ENCODE measurements at regions not wholly inside any gene's neighbourhood (a gene's known extent, or its start where the extent isn't known, plus 50 kb on each side); places are given as distances from the start of the nearest gene placed in this dataset.

- Histone ChIP-seq H3K4me3 (ENCODE audit: insufficient read length, low read depth) (no peak overlapping the region), H3K36me3 (ENCODE audit: insufficient read depth, insufficient read length, low read length) (no peaks in the 10 kb centered on the region), H3K9ac (ENCODE audit: insufficient read length, low read depth) (no peak overlapping the region), H3K9me3 (ENCODE audit: insufficient read depth, low read length) (no peaks in the 10 kb centered on the region), H3K27me3 (ENCODE audit: insufficient read depth, insufficient read length) (no peaks in the 10 kb centered on the region), H3K4me1 (ENCODE audit: insufficient read depth, insufficient read length) (no peaks in the 10 kb centered on the region)
- no peak for DNase-seq (ENCODE audit: low read depth, low spot score)
- TF ChIP-seq ZNF274 (IDR thresholded peaks at IDR 0.05; ENCODE audit: low read depth, low read length) (no peak), SUZ12 (IDR thresholded peaks at IDR 0.05; ENCODE audit: extremely low read depth, insufficient read depth, insufficient read length) (no peak), YY1 (IDR thresholded peaks at IDR 0.05; ENCODE audit: insufficient read depth, insufficient read length) (no peak)
Measured at GRCh38 chr10:8206882-8207281, 152.4 kb downstream of the GATA3 start.

- no peak overlapping the region for H3K9ac ChIP-seq (ENCODE audit: insufficient read length, low read depth)
- no peaks in the 10 kb centered on the region for H3K27me3 ChIP-seq (ENCODE audit: insufficient read depth, insufficient read length)
- no peak for TF ChIP-seq ZNF274 (IDR thresholded peaks at IDR 0.05; ENCODE audit: low read depth, low read length)
- TF ChIP-seq YY1 (IDR thresholded peaks at IDR 0.05; ENCODE audit: insufficient read depth, insufficient read length), result no peak
- TF ChIP-seq SUZ12 (IDR thresholded peaks at IDR 0.05; ENCODE audit: extremely low read depth, insufficient read depth, insufficient read length), result no peak
- no peaks in the 10 kb centered on the region for H3K4me1 ChIP-seq (ENCODE audit: insufficient read depth, insufficient read length)
- no peak for DNase-seq (ENCODE audit: low read depth, low spot score)
- no peaks in the 10 kb centered on the region for H3K36me3 ChIP-seq (ENCODE audit: insufficient read depth, insufficient read length, low read length)
- H3K4me3 ChIP-seq (ENCODE audit: insufficient read length, low read depth), result no peak overlapping the region
- H3K9me3 ChIP-seq (ENCODE audit: insufficient read depth, low read length), result no peaks in the 10 kb centered on the region
Measured at GRCh38 chr10:8211631-8212030, 157.1 kb downstream of the GATA3 start.

GRCh38 chr10:8213735-8214134 is 159.2 kb downstream of the GATA3 start:
- Histone ChIP-seq H3K9me3 (ENCODE audit: insufficient read depth, low read length) (no peaks in the 10 kb centered on the region), H3K27me3 (ENCODE audit: insufficient read depth, insufficient read length) (no peaks in the 10 kb centered on the region)
- no peak for DNase-seq (ENCODE audit: low read depth, low spot score)

GRCh38 chr10:8214587-8214986 is 160.1 kb downstream of the GATA3 start:
- DNase-seq (ENCODE audit: low read depth, low spot score), result no peak
- Histone ChIP-seq H3K4me1 (ENCODE audit: insufficient read depth, insufficient read length) (no peaks in the 10 kb centered on the region), H3K36me3 (ENCODE audit: insufficient read depth, insufficient read length, low read length) (no peaks in the 10 kb centered on the region), H3K27me3 (ENCODE audit: insufficient read depth, insufficient read length) (no peaks in the 10 kb centered on the region), H3K9me3 (ENCODE audit: insufficient read depth, low read length) (no peaks in the 10 kb centered on the region), H3K4me3 (ENCODE audit: insufficient read length, low read depth) (no peak overlapping the region), H3K9ac (ENCODE audit: insufficient read length, low read depth) (no peak overlapping the region)
- TF ChIP-seq SUZ12 (IDR thresholded peaks at IDR 0.05; ENCODE audit: extremely low read depth, insufficient read depth, insufficient read length), result no peak
- TF ChIP-seq YY1 (IDR thresholded peaks at IDR 0.05; ENCODE audit: insufficient read depth, insufficient read length), result no peak
- TF ChIP-seq ZNF274 (IDR thresholded peaks at IDR 0.05; ENCODE audit: low read depth, low read length), result no peak

More at GRCh38 chr10:8213735-8214134, 159.2 kb downstream of the GATA3 start:
- TF ChIP-seq YY1 (IDR thresholded peaks at IDR 0.05; ENCODE audit: insufficient read depth, insufficient read length) (no peak), SUZ12 (IDR thresholded peaks at IDR 0.05; ENCODE audit: extremely low read depth, insufficient read depth, insufficient read length) (no peak), ZNF274 (IDR thresholded peaks at IDR 0.05; ENCODE audit: low read depth, low read length) (no peak)
- H3K4me3 ChIP-seq (ENCODE audit: insufficient read length, low read depth), result no peak overlapping the region
- no peaks in the 10 kb centered on the region for H3K36me3 ChIP-seq (ENCODE audit: insufficient read depth, insufficient read length, low read length)
- H3K4me1 ChIP-seq (ENCODE audit: insufficient read depth, insufficient read length), result no peaks in the 10 kb centered on the region
- H3K9ac ChIP-seq (ENCODE audit: insufficient read length, low read depth), result no peak overlapping the region

- TF ChIP-seq ZNF274 (IDR thresholded peaks at IDR 0.05; ENCODE audit: low read depth, low read length) (no peak), SUZ12 (IDR thresholded peaks at IDR 0.05; ENCODE audit: extremely low read depth, insufficient read depth, insufficient read length) (no peak), YY1 (IDR thresholded peaks at IDR 0.05; ENCODE audit: insufficient read depth, insufficient read length) (no peak)
- DNase-seq (ENCODE audit: low read depth, low spot score), result no peak
- no peaks in the 10 kb centered on the region for H3K9me3 ChIP-seq (ENCODE audit: insufficient read depth, low read length)
- H3K36me3 ChIP-seq (ENCODE audit: insufficient read depth, insufficient read length, low read length), result no peaks in the 10 kb centered on the region
- H3K27me3 ChIP-seq (ENCODE audit: insufficient read depth, insufficient read length), result no peaks in the 10 kb centered on the region
- no peaks in the 10 kb centered on the region for H3K4me1 ChIP-seq (ENCODE audit: insufficient read depth, insufficient read length)
- no peak overlapping the region for H3K4me3 ChIP-seq (ENCODE audit: insufficient read length, low read depth)
- no peak overlapping the region for H3K9ac ChIP-seq (ENCODE audit: insufficient read length, low read depth)
Measured at GRCh38 chr10:8216893-8217292, 162.4 kb downstream of the GATA3 start.

GRCh38 chr10:8221451-8221850 is 167.0 kb downstream of the GATA3 start:
- DNase-seq (ENCODE audit: low read depth, low spot score), result no peak
- TF ChIP-seq ZNF274 (IDR thresholded peaks at IDR 0.05; ENCODE audit: low read depth, low read length) (no peak), SUZ12 (IDR thresholded peaks at IDR 0.05; ENCODE audit: extremely low read depth, insufficient read depth, insufficient read length) (no peak), YY1 (IDR thresholded peaks at IDR 0.05; ENCODE audit: insufficient read depth, insufficient read length) (no peak)
- Histone ChIP-seq H3K4me3 (ENCODE audit: insufficient read length, low read depth) (no peak overlapping the region), H3K9me3 (ENCODE audit: insufficient read depth, low read length) (no peaks in the 10 kb centered on the region), H3K27me3 (ENCODE audit: insufficient read depth, insufficient read length) (no peaks in the 10 kb centered on the region), H3K9ac (ENCODE audit: insufficient read length, low read depth) (no peak overlapping the region), H3K4me1 (ENCODE audit: insufficient read depth, insufficient read length) (no peaks in the 10 kb centered on the region), H3K36me3 (ENCODE audit: insufficient read depth, insufficient read length, low read length) (no peaks in the 10 kb centered on the region)

GRCh38 chr10:8224591-8224990 is 170.1 kb downstream of the GATA3 start:
- no peaks in the 10 kb centered on the region for H3K27me3 ChIP-seq (ENCODE audit: insufficient read depth, insufficient read length)
- no peaks in the 10 kb centered on the region for H3K36me3 ChIP-seq (ENCODE audit: insufficient read depth, insufficient read length, low read length)
- H3K9ac ChIP-seq (ENCODE audit: insufficient read length, low read depth), result no peak overlapping the region
- no peak for TF ChIP-seq SUZ12 (IDR thresholded peaks at IDR 0.05; ENCODE audit: extremely low read depth, insufficient read depth, insufficient read length)
- no peak for TF ChIP-seq YY1 (IDR thresholded peaks at IDR 0.05; ENCODE audit: insufficient read depth, insufficient read length)
- no peak for TF ChIP-seq ZNF274 (IDR thresholded peaks at IDR 0.05; ENCODE audit: low read depth, low read length)
- H3K4me3 ChIP-seq (ENCODE audit: insufficient read length, low read depth), result no peak overlapping the region
- H3K4me1 ChIP-seq (ENCODE audit: insufficient read depth, insufficient read length), result no peaks in the 10 kb centered on the region
- H3K9me3 ChIP-seq (ENCODE audit: insufficient read depth, low read length), result no peaks in the 10 kb centered on the region
- no peak for DNase-seq (ENCODE audit: low read depth, low spot score)
